ENCODE measurements at regions not wholly inside any gene's neighbourhood (a gene's known extent, or its start where the extent isn't known, plus 50 kb on each side); places are given as distances from the start of the nearest gene placed in this dataset.

DNA sequence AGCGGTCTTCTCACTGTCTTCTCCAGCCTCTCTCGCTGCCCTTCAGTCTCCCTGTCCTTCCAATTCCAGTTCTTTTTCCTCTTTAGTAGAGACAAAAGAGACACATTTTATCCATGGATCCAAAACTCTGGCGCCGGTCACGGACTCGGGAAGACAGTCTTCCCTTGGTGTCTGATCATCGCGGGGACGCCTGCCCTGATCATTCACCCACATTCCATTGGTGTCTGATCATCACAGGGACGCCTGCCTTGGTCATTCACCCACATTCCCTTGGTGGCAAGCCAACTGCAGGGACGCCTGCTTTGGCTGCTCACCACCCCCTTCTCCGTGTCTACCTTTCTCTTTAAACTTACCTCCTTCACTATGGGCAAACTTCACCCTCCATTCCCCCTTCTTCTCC, 619.5 kb downstream of the RERGL start:
- Histone ChIP-seq H3K4me2 (ENCODE audit: insufficient read depth, low read length) (no peak overlapping the region), H3K27me3 (ENCODE audit: control insufficient read depth in 2 of 2, insufficient read depth in 2 of 2, low read length in 2 of 2) (no peaks in the 10 kb centered on the region), H3K4me1 (replicated peaks in 1 of 2; ENCODE audit: control insufficient read depth in 2 of 2, insufficient read depth in 2 of 2, low read length in 2 of 2) (no peaks in the 10 kb centered on the region), H2AFZ (ENCODE audit: low read depth, low read length) (no peak overlapping the region), H3K9me1 (ENCODE audit: control insufficient read depth, insufficient read depth, low read length) (no peaks in the 10 kb centered on the region), H4K20me1 (replicated peaks; ENCODE audit: control insufficient read depth, insufficient read depth, low read length) (no peaks in the 10 kb centered on the region), H3K36me3 (ENCODE audit: control insufficient read depth, insufficient read depth, low read length) (no peaks in the 10 kb centered on the region), H3K79me2 (ENCODE audit: control insufficient read depth, insufficient read depth, low read length) (no peaks in the 10 kb centered on the region), H3K9me3 (replicated peaks; ENCODE audit: control insufficient read depth, insufficient read depth, low read depth, low read length) (no peaks in the 10 kb centered on the region), H3K9ac (ENCODE audit: insufficient read depth in 1 of 2, low read depth in 2 of 2, low read length in 2 of 2) (no peak overlapping the region), H3K4me3 (no peak overlapping the region), H3K27ac (ENCODE audit: extremely low read depth, low read depth, low read length) (no peak overlapping the region)
- in situ Hi-C loops (cut with MboI) (no loop called here), intact Hi-C loops (cut with micrococcal nuclease) (no loop called here)
- POLR2A ChIA-PET, result no interaction called here
- no peak for FAIRE-seq
- 10% methylated on average over 2 of the region's 12 CpGs for WGBS (ENCODE audit: insufficient coverage, low coverage, missing lambda C conversion rate)
- CTCF ChIA-PET (ENCODE audit: low intra/inter-chr PET ratio), result no interaction called here
- no peak for DNase-seq (ENCODE audit: extremely low read depth in 1 of 4, low spot score in 3 of 4)
- BruUV-seq (replicated peaks), result no TSS peak
- ATAC-seq, result no peak
- no peak for TF ChIP-seq ZSCAN32 (CRISPR knock-in tag; IDR thresholded peaks at IDR 0.05)
- TF ChIP-seq HOXB6 (CRISPR knock-in tag; IDR thresholded peaks at IDR 0.05; ENCODE audit: borderline replicate concordance), result no peak

DNA sequence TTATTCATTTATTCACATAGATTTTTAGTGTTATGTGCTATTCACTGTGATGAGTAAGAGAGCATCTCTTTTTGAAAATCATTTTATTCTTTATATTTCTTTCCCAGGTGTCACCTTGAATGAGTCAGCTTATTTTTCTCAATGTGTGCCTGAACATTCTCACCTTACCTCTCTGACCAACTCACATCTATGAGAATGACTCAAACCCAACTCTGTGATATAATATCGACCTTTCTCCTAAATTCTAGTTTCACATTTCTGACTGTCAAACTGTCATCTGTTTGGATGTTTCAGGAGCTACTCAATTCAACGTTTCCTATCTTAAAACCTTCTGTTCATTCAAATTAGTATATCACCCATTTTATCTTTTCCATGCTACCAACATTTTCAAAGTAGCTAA, 630.8 kb downstream of the RERGL start:
- Histone ChIP-seq H3K4me3 (no peak overlapping the region), H3K4me1 (replicated peaks in 1 of 2; ENCODE audit: control insufficient read depth in 2 of 2, insufficient read depth in 2 of 2, low read length in 2 of 2) (no peaks in the 10 kb centered on the region), H3K9ac (ENCODE audit: insufficient read depth in 1 of 2, low read depth in 2 of 2, low read length in 2 of 2) (no peak overlapping the region), H3K9me1 (ENCODE audit: control insufficient read depth, insufficient read depth, low read length) (no peaks in the 10 kb centered on the region), H3K4me2 (ENCODE audit: insufficient read depth, low read length) (no peak overlapping the region), H2AFZ (ENCODE audit: low read depth, low read length) (no peak overlapping the region), H3K27me3 (ENCODE audit: control insufficient read depth in 2 of 2, insufficient read depth in 2 of 2, low read length in 2 of 2) (no peaks in the 10 kb centered on the region), H3K36me3 (ENCODE audit: control insufficient read depth, insufficient read depth, low read length) (no peaks in the 10 kb centered on the region), H3K9me3 (replicated peaks; ENCODE audit: control insufficient read depth, insufficient read depth, low read depth, low read length) (no peaks in the 10 kb centered on the region), H4K20me1 (replicated peaks; ENCODE audit: control insufficient read depth, insufficient read depth, low read length) (no peaks in the 10 kb centered on the region), H3K79me2 (ENCODE audit: control insufficient read depth, insufficient read depth, low read length) (no peaks in the 10 kb centered on the region), H3K27ac (ENCODE audit: extremely low read depth, low read depth, low read length) (no peak overlapping the region)
- CTCF ChIA-PET (ENCODE audit: low intra/inter-chr PET ratio), result no interaction called here
- 0% methylated on average over 2 of the region's 2 CpGs for WGBS (ENCODE audit: insufficient coverage, low coverage, missing lambda C conversion rate)
- POLR2A ChIA-PET, result no interaction called here
- in situ Hi-C loops (cut with MboI), result no loop called here
- no peak for DNase-seq (ENCODE audit: extremely low read depth in 1 of 4, low spot score in 3 of 4)
- no peak for FAIRE-seq
- no peak for ATAC-seq
- no TSS peak for BruUV-seq (replicated peaks)
- TF ChIP-seq GABPB1 (CRISPR knock-in tag; IDR thresholded peaks at IDR 0.05), result no peak
- no peak for TF ChIP-seq U2AF1 (optimal IDR thresholded peaks at IDR 0.05; ENCODE audit: low read depth, low read length)
- no peak for TF ChIP-seq PYGO2 (tag; IDR thresholded peaks at IDR 0.05)
- TF ChIP-seq, protein P1, sequence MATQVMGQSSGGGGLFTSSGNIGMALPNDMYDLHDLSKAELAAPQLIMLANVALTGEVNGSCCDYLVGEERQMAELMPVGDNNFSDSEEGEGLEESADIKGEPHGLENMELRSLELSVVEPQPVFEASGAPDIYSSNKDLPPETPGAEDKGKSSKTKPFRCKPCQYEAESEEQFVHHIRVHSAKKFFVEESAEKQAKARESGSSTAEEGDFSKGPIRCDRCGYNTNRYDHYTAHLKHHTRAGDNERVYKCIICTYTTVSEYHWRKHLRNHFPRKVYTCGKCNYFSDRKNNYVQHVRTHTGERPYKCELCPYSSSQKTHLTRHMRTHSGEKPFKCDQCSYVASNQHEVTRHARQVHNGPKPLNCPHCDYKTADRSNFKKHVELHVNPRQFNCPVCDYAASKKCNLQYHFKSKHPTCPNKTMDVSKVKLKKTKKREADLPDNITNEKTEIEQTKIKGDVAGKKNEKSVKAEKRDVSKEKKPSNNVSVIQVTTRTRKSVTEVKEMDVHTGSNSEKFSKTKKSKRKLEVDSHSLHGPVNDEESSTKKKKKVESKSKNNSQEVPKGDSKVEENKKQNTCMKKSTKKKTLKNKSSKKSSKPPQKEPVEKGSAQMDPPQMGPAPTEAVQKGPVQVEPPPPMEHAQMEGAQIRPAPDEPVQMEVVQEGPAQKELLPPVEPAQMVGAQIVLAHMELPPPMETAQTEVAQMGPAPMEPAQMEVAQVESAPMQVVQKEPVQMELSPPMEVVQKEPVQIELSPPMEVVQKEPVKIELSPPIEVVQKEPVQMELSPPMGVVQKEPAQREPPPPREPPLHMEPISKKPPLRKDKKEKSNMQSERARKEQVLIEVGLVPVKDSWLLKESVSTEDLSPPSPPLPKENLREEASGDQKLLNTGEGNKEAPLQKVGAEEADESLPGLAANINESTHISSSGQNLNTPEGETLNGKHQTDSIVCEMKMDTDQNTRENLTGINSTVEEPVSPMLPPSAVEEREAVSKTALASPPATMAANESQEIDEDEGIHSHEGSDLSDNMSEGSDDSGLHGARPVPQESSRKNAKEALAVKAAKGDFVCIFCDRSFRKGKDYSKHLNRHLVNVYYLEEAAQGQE (IDR thresholded peaks at IDR 0.05; ENCODE audit: borderline replicate concordance), result no peak
- TF ChIP-seq, protein P1 (CRISPR knock-in tag; IDR thresholded peaks at IDR 0.05; ENCODE audit: low read depth), result no peak
- TF ChIP-seq ZNF583 (CRISPR knock-in tag; IDR thresholded peaks at IDR 0.05), result no peak
- intact Hi-C loops (cut with micrococcal nuclease), result no loop called here

All from K562 (cell line).